ENCODE measurements at regions not wholly inside any gene's neighbourhood (a gene's known extent, or its start where the extent isn't known, plus 50 kb on each side); places are given as distances from the start of the nearest gene placed in this dataset.

DNA sequence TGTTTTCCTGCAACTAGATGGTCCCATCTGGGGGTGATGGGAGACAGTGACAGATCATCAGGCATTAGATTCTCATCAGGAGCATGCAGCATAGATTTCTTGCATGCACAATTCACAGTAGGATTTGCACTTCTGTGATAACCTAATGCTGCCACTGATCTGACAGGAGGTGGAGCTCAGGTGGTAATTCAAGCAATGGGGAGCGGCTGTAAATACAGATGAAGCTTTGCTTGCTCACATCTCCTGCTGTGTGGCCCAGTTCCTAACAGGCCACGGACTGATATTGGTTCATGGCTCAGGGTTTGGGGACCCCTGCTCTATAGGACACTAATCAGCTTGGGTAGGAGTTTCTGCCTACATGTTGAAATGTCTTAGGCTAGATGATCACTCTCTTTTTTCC is 320.0 kb downstream of the PRDM2 start:
- no peak for TF ChIP-seq EZH2phosphoT487 (IDR thresholded peaks at IDR 0.05; ENCODE audit: borderline replicate concordance, low read length)
- TF ChIP-seq, protein P1, sequence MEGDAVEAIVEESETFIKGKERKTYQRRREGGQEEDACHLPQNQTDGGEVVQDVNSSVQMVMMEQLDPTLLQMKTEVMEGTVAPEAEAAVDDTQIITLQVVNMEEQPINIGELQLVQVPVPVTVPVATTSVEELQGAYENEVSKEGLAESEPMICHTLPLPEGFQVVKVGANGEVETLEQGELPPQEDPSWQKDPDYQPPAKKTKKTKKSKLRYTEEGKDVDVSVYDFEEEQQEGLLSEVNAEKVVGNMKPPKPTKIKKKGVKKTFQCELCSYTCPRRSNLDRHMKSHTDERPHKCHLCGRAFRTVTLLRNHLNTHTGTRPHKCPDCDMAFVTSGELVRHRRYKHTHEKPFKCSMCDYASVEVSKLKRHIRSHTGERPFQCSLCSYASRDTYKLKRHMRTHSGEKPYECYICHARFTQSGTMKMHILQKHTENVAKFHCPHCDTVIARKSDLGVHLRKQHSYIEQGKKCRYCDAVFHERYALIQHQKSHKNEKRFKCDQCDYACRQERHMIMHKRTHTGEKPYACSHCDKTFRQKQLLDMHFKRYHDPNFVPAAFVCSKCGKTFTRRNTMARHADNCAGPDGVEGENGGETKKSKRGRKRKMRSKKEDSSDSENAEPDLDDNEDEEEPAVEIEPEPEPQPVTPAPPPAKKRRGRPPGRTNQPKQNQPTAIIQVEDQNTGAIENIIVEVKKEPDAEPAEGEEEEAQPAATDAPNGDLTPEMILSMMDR (IDR thresholded peaks at IDR 0.05; ENCODE audit: low read depth, low read length, poor library complexity, severe bottlenecking), result no peak
- H3K9me3 ChIP-seq (ENCODE audit: control insufficient read depth, insufficient read depth, low read length), result no peaks in the 10 kb centered on the region
- no peaks in the 10 kb centered on the region for H3K36me3 ChIP-seq (ENCODE audit: control insufficient read depth, low read length)
- no peaks in the 10 kb centered on the region for H4K20me1 ChIP-seq (ENCODE audit: control insufficient read depth, insufficient read depth, low read depth, low read length)
- H3F3A ChIP-seq (ENCODE audit: control insufficient read depth, insufficient read depth), result no peaks in the 10 kb centered on the region
- no peak overlapping the region for H3K27ac ChIP-seq (ENCODE audit: low read depth, low read length)
- H3K4me3 ChIP-seq (ENCODE audit: low read length), result no peak overlapping the region
- no peaks in the 10 kb centered on the region for H3K4me1 ChIP-seq (ENCODE audit: control insufficient read depth, low read length)
- peaks cover 5% of the 10 kb centered on the region; the same call in 1 of the 2 replicates for H3K27me3 ChIP-seq (ENCODE audit: control insufficient read depth, low read length)
- H3K79me2 ChIP-seq (ENCODE audit: control insufficient read depth, low read length), result no peaks in the 10 kb centered on the region
- H3K9me2 ChIP-seq (replicated peaks; ENCODE audit: control insufficient read depth, low read length), result no peaks in the 10 kb centered on the region
- no peak overlapping the region for H3K4me2 ChIP-seq (ENCODE audit: low read length)

DNA sequence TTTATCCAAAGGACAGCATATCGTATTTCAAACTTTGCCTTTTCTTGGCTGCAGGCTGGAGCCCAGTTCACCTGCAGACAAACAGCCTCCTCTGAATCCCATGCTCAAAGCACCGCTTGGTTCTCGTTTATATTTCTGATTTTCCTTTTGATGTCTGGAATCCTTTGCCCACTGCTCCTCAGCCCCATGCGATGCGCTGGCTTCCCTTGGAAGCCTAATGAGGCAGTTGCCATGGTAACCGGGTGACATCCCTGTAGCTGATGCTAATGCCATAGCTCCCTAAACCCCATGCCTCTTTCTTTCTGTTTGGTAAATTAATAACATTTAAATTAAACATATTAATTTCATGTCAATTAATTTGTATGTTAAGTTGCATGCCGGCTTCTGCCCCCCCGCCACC is 327.1 kb downstream of the PRDM2 start:
- Histone ChIP-seq H3K4me3 (ENCODE audit: low read length) (no peak overlapping the region), H3K36me3 (ENCODE audit: control insufficient read depth, low read length) (no peaks in the 10 kb centered on the region), H3K27me3 (ENCODE audit: control insufficient read depth, low read length) (peaks cover 1% of the 10 kb centered on the region; the same call in 1 of the 2 replicates), H3K4me1 (ENCODE audit: control insufficient read depth, low read length) (no peaks in the 10 kb centered on the region), H3F3A (ENCODE audit: control insufficient read depth, insufficient read depth) (no peaks in the 10 kb centered on the region), H3K79me2 (ENCODE audit: control insufficient read depth, low read length) (no peaks in the 10 kb centered on the region), H3K9me3 (ENCODE audit: control insufficient read depth, insufficient read depth, low read length) (no peaks in the 10 kb centered on the region), H3K4me2 (ENCODE audit: low read length) (no peak overlapping the region), H4K20me1 (ENCODE audit: control insufficient read depth, insufficient read depth, low read depth, low read length) (no peaks in the 10 kb centered on the region), H3K27ac (ENCODE audit: low read depth, low read length) (no peak overlapping the region), H3K9me2 (replicated peaks; ENCODE audit: control insufficient read depth, low read length) (no peaks in the 10 kb centered on the region)
- TF ChIP-seq, protein P1 (IDR thresholded peaks at IDR 0.05; ENCODE audit: low read depth, low read length, poor library complexity, severe bottlenecking), result no peak
- no peak for TF ChIP-seq EZH2phosphoT487 (IDR thresholded peaks at IDR 0.05; ENCODE audit: borderline replicate concordance, low read length)

DNA sequence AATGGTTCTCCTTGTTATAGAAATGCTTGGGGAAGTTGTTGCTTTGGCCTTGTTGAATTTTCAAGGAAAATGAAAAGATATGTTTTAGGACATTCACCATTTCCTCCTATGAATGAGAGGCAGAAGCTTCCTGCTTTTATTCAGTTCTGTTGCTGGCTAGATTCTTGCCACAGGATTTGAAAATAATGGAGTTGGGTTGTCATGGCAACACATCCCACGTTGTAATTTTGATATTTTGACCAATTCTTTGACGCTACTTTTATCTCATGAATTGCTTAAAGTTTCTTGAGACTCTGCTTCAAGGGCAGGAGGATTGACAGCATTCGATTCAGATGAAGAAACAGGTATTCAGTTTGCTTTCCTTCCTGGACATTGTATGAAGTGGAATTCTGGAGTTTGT is 331.5 kb downstream of the PRDM2 start:
- H3K36me3 ChIP-seq (ENCODE audit: control insufficient read depth, low read length), result no peaks in the 10 kb centered on the region
- no peaks in the 10 kb centered on the region for H3K4me1 ChIP-seq (ENCODE audit: control insufficient read depth, low read length)
- no peaks in the 10 kb centered on the region for H3K9me2 ChIP-seq (replicated peaks; ENCODE audit: control insufficient read depth, low read length)
- H4K20me1 ChIP-seq (ENCODE audit: control insufficient read depth, insufficient read depth, low read depth, low read length), result no peaks in the 10 kb centered on the region
- H3F3A ChIP-seq (ENCODE audit: control insufficient read depth, insufficient read depth), result no peaks in the 10 kb centered on the region
- H3K79me2 ChIP-seq (ENCODE audit: control insufficient read depth, low read length), result no peaks in the 10 kb centered on the region
- peaks cover 3% of the 10 kb centered on the region; the same call in 1 of the 2 replicates for H3K27me3 ChIP-seq (ENCODE audit: control insufficient read depth, low read length)
- no peak overlapping the region for H3K27ac ChIP-seq (ENCODE audit: low read depth, low read length)
- TF ChIP-seq EZH2phosphoT487 (IDR thresholded peaks at IDR 0.05; ENCODE audit: borderline replicate concordance, low read length), result no peak
- TF ChIP-seq, protein P1 (IDR thresholded peaks at IDR 0.05; ENCODE audit: low read depth, low read length, poor library complexity, severe bottlenecking), result no peak
- no peak overlapping the region for H3K4me2 ChIP-seq (ENCODE audit: low read length)
- no peak overlapping the region for H3K4me3 ChIP-seq (ENCODE audit: low read length)
- H3K9me3 ChIP-seq (ENCODE audit: control insufficient read depth, insufficient read depth, low read length), result no peaks in the 10 kb centered on the region

All from DOHH2 (cell line).